ENCODE measurements at regions not wholly inside any gene's neighbourhood (a gene's known extent, or its start where the extent isn't known, plus 50 kb on each side); places are given as distances from the start of the nearest gene placed in this dataset.

DNA sequence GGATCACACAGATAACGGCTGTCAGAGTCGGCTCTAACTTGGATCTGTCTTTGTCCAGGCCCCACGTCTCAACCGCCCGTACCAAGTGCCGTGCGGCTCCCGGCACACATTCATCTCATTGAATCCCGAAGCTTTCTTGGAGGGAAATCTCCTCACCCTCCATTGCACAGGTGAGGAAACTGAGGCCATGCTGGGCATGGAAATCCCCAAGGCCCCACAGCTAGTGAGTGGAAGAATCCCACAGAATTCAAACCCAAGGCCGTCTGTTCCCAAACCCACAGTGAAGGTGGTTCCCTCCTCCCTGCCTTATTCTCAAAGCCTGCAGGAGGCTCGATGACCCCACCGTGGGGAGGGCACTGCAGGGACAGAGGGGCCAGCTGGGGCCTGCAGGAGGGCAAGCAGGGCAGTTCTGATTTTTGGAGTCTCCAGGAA is 437.9 kb downstream of the MATN1 start:
- no peak overlapping the region for H3K27ac Mint-ChIP-seq (ENCODE audit: unreplicated experiment)
- no peak for DNase-seq

DNA sequence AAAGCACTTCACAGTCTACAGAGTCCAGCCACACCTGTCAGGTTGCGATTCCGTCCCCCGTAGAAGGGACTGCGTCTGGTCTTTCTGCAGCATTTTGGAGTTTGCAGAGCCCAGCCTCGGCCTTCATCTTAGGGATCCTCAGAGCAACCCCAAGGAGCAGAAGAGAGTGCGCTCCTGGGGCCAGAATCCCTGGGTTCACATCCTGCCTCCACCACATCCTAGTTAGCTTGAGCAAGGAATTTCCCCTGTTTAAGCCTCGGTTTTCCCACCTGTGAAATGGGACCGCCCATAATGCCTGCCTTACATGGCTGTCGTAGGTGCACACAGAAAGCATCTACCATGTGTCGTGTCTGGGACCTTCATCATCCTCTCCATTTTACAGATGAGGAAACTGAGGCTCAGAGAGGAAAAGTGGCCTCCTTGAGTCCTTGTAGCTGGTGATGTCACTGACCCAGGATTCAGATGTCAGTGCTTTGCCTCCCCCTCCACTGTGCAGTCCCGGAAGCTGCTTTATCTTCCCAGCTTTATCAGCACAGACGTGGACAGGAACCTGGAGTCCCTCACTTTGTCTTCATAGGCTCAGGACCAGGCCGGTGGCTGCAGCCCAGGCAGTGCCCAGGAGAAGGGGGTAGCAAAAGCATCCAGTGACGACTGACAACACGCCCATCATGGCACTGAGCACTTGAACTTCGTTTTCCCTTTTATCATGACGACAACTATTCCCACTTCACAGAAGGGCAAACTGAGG is 438.5 kb downstream of the MATN1 start:
- no peak overlapping the region for H3K27ac Mint-ChIP-seq (ENCODE audit: unreplicated experiment)
- no peaks in the 10 kb centered on the region for H3K9me3 Mint-ChIP-seq (ENCODE audit: unreplicated experiment)
- no peaks in the 10 kb centered on the region for H3K27me3 ChIP-seq (replicated peaks; ENCODE audit: control insufficient read depth, insufficient read depth, low read length)
- BruUV-seq (replicated peaks), result no TSS peak
- no peak overlapping the region for H3K4me3 ChIP-seq (ENCODE audit: low read depth, low read length)
- TF ChIP-seq, protein P1, sequence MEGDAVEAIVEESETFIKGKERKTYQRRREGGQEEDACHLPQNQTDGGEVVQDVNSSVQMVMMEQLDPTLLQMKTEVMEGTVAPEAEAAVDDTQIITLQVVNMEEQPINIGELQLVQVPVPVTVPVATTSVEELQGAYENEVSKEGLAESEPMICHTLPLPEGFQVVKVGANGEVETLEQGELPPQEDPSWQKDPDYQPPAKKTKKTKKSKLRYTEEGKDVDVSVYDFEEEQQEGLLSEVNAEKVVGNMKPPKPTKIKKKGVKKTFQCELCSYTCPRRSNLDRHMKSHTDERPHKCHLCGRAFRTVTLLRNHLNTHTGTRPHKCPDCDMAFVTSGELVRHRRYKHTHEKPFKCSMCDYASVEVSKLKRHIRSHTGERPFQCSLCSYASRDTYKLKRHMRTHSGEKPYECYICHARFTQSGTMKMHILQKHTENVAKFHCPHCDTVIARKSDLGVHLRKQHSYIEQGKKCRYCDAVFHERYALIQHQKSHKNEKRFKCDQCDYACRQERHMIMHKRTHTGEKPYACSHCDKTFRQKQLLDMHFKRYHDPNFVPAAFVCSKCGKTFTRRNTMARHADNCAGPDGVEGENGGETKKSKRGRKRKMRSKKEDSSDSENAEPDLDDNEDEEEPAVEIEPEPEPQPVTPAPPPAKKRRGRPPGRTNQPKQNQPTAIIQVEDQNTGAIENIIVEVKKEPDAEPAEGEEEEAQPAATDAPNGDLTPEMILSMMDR (IDR thresholded peaks at IDR 0.05; ENCODE audit: insufficient read depth in 1 of 2, low read depth in 1 of 2, low read length in 1 of 2, severe bottlenecking in 1 of 2, unreplicated experiment in 1 of 2), result no peak
- no peaks in the 10 kb centered on the region for H3K4me1 ChIP-seq
- no peaks in the 10 kb centered on the region for H3K36me3 ChIP-seq (ENCODE audit: control insufficient read depth, insufficient read depth, low read length)
- no peaks in the 10 kb centered on the region for H3K4me1 Mint-ChIP-seq (ENCODE audit: low read depth, unreplicated experiment)
- H3K4me3 Mint-ChIP-seq (ENCODE audit: unreplicated experiment), result no peak overlapping the region
- H3K9me3 ChIP-seq, result no peaks in the 10 kb centered on the region
- intact Hi-C loops (cut with micrococcal nuclease; ENCODE audit: unreplicated experiment), result no loop called here
- no peak for DNase-seq
- peaks cover 5% of the 10 kb centered on the region for H3K36me3 Mint-ChIP-seq (ENCODE audit: insufficient read depth, unreplicated experiment)
- H3K27me3 Mint-ChIP-seq (ENCODE audit: insufficient read depth, unreplicated experiment), result no peaks in the 10 kb centered on the region
- POLR2A ChIA-PET, result no interaction called here
- CTCF ChIA-PET, result no interaction called here

More for the DNA sequence above, 437.9 kb downstream of the MATN1 start:
- no TSS peak for BruUV-seq (replicated peaks)
- Histone ChIP-seq H3K4me1 (no peaks in the 10 kb centered on the region), H3K9me3 (no peaks in the 10 kb centered on the region), H3K36me3 (ENCODE audit: control insufficient read depth, insufficient read depth, low read length) (no peaks in the 10 kb centered on the region), H3K4me3 (ENCODE audit: low read depth, low read length) (no peak overlapping the region), H3K27me3 (replicated peaks; ENCODE audit: control insufficient read depth, insufficient read depth, low read length) (no peaks in the 10 kb centered on the region)
- intact Hi-C loops (cut with micrococcal nuclease; ENCODE audit: unreplicated experiment), result no loop called here
- TF ChIP-seq, protein P1 (IDR thresholded peaks at IDR 0.05; ENCODE audit: insufficient read depth in 1 of 2, low read depth in 1 of 2, low read length in 1 of 2, severe bottlenecking in 1 of 2, unreplicated experiment in 1 of 2), result no peak
- ChIA-PET CTCF (no interaction called here), POLR2A (no interaction called here)
- H3K36me3 Mint-ChIP-seq (ENCODE audit: insufficient read depth, unreplicated experiment), result peaks cover 5% of the 10 kb centered on the region
- no peaks in the 10 kb centered on the region for H3K9me3 Mint-ChIP-seq (ENCODE audit: unreplicated experiment)
- H3K27me3 Mint-ChIP-seq (ENCODE audit: insufficient read depth, unreplicated experiment), result no peaks in the 10 kb centered on the region
- no peak overlapping the region for H3K4me3 Mint-ChIP-seq (ENCODE audit: unreplicated experiment)
- H3K4me1 Mint-ChIP-seq (ENCODE audit: low read depth, unreplicated experiment), result no peaks in the 10 kb centered on the region

DNA sequence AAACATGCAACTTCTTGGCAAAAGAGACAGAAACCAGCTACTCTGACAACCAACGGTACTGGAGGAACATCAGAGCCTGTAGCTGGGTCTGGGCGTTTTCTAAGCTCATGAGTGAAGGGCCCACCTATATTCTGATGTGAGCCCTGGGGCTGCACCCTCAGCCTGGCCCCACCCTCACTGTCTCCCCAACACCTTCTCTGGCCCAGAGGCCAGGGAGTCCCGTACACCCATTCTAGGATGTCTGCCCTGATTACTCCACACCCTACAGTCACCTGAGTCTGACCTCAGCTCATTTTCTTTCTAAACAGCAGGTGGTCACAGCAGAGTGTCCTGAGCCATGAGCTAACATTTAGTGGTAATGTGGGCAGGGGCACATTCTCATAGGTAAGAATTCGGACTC is 439.2 kb downstream of the MATN1 start:
- intact Hi-C loops (cut with micrococcal nuclease; ENCODE audit: unreplicated experiment), result no loop called here
- H3K36me3 Mint-ChIP-seq (ENCODE audit: insufficient read depth, unreplicated experiment), result peaks cover 5% of the 10 kb centered on the region
- TF ChIP-seq, protein P1 (IDR thresholded peaks at IDR 0.05; ENCODE audit: insufficient read depth in 1 of 2, low read depth in 1 of 2, low read length in 1 of 2, severe bottlenecking in 1 of 2, unreplicated experiment in 1 of 2), result no peak
- H3K4me1 Mint-ChIP-seq (ENCODE audit: low read depth, unreplicated experiment), result no peaks in the 10 kb centered on the region
- DNase-seq, result no peak
- Histone ChIP-seq H3K9me3 (no peaks in the 10 kb centered on the region), H3K36me3 (ENCODE audit: control insufficient read depth, insufficient read depth, low read length) (no peaks in the 10 kb centered on the region), H3K27me3 (replicated peaks; ENCODE audit: control insufficient read depth, insufficient read depth, low read length) (no peaks in the 10 kb centered on the region), H3K4me3 (ENCODE audit: low read depth, low read length) (no peak overlapping the region), H3K4me1 (no peaks in the 10 kb centered on the region)
- POLR2A ChIA-PET, result no interaction called here
- no peaks in the 10 kb centered on the region for H3K27me3 Mint-ChIP-seq (ENCODE audit: insufficient read depth, unreplicated experiment)
- no peak overlapping the region for H3K27ac Mint-ChIP-seq (ENCODE audit: unreplicated experiment)
- H3K9me3 Mint-ChIP-seq (ENCODE audit: unreplicated experiment), result no peaks in the 10 kb centered on the region
- H3K4me3 Mint-ChIP-seq (ENCODE audit: unreplicated experiment), result no peak overlapping the region
- no TSS peak for BruUV-seq (replicated peaks)
- CTCF ChIA-PET, result no interaction called here
